SK-N-SH treated with all-trans-retinoic acid at 6 μM for 48 hours (cell line): ENCODE measurements at regions not wholly inside any gene's neighbourhood (a gene's known extent, or its start where the extent isn't known, plus 50 kb on each side); places are given as distances from the start of the nearest gene placed in this dataset.

Experiments used
- ATAC-seq: fragments of 200-7000 bp; cut with Tn5 transposase; 3 replicates; pipeline ENCODE4 v1.9.1; 2020; ENCODE audit warnings: mild to moderate bottlenecking, moderate library complexity
- ARNTL ChIP-seq: fragments of 450-650 bp; formaldehyde crosslinking; IDR thresholded peaks from 2 replicates; pipeline ENCODE4 v1.5.0; 2020; ENCODE audit warnings: low read depth, mild to moderate bottlenecking, moderate library complexity, borderline replicate concordance
- BACH2 ChIP-seq: fragments of 250-450 bp; sonication (Bioruptor Pico); IDR thresholded peaks from 2 replicates; pipeline ENCODE4 v1.9.0; 2021; ENCODE audit warnings: mild to moderate bottlenecking, borderline replicate concordance
- CSDC2 ChIP-seq: fragments of 250-450 bp; sonication (Bioruptor Pico); IDR thresholded peaks from 2 replicates; pipeline ENCODE4 v1.5.0; 2020; ENCODE audit warnings: mild to moderate bottlenecking, moderate library complexity
- ESRRG ChIP-seq: fragments of 250-450 bp; sonication (Bioruptor Pico); IDR thresholded peaks from 2 replicates; pipeline ENCODE4 v1.6.1; 2021; ENCODE audit warnings: mild to moderate bottlenecking
- GLIS3 ChIP-seq: fragments of 250-450 bp; sonication (Bioruptor Pico); IDR thresholded peaks from 2 replicates; pipeline ENCODE4 v1.5.0; 2020; ENCODE audit warnings: mild to moderate bottlenecking, moderate library complexity
- ISL1 ChIP-seq: fragments of 250-450 bp; sonication (Bioruptor Pico); IDR thresholded peaks from 2 replicates; pipeline ENCODE4 v2.1.2; 2022; ENCODE audit warnings: mild to moderate bottlenecking, moderate library complexity
- OSR1 ChIP-seq: fragments of 250-450 bp; sonication (Bioruptor Pico); IDR thresholded peaks from 2 replicates; pipeline ENCODE4 v1.8.0; 2022; ENCODE audit warnings: moderate library complexity, mild to moderate bottlenecking, inconsistent platforms
- PPARA ChIP-seq: fragments of 250-450 bp; sonication (Bioruptor Pico); IDR thresholded peaks from 2 replicates; pipeline ENCODE4 v1.5.0; 2020; ENCODE audit warnings: mild to moderate bottlenecking, borderline replicate concordance
- RARB ChIP-seq: fragments of 250-450 bp; sonication (Bioruptor Pico); IDR thresholded peaks from 2 replicates; pipeline ENCODE4 v1.8.0; 2021; ENCODE audit warnings: mild to moderate bottlenecking, moderate library complexity
- SNAI2 ChIP-seq: fragments of 250-450 bp; sonication (Bioruptor Pico); IDR thresholded peaks from 2 replicates; pipeline ENCODE4 v1.5.0; 2020; ENCODE audit warnings: mild to moderate bottlenecking, moderate library complexity
- TCF4 ChIP-seq: fragments of 250-450 bp; sonication (Bioruptor Pico); IDR thresholded peaks from 2 replicates; pipeline ENCODE4 v1.8.0; 2021; ENCODE audit warnings: mild to moderate bottlenecking, moderate library complexity, borderline replicate concordance
- TOX ChIP-seq: fragments of 250-450 bp; sonication (Bioruptor Pico); IDR thresholded peaks from 2 replicates; pipeline ENCODE4 v1.8.0; 2021; ENCODE audit warnings: mild to moderate bottlenecking, moderate library complexity, borderline replicate concordance
- ZC3H10 ChIP-seq: fragments of 250-450 bp; sonication (Bioruptor Pico); IDR thresholded peaks from 2 replicates; pipeline ENCODE4 v1.5.1; 2021; ENCODE audit warnings: mild to moderate bottlenecking, moderate library complexity
- ZFP3 ChIP-seq: fragments of 250-450 bp; sonication (Bioruptor Pico); IDR thresholded peaks from 2 replicates; pipeline ENCODE4 v1.5.0; 2020; ENCODE audit warnings: mild to moderate bottlenecking, moderate library complexity
- ZFP30 ChIP-seq: fragments of 450-650 bp; formaldehyde crosslinking; IDR thresholded peaks from 2 replicates; pipeline ENCODE4 v1.5.0; 2022; ENCODE audit warnings: mild to moderate bottlenecking, moderate library complexity
- ZNF565 ChIP-seq: fragments of 450-650 bp; formaldehyde crosslinking; conservative IDR thresholded peaks from 2 replicates; pipeline ENCODE4 v1.5.0; 2020; ENCODE audit warnings: low read depth, mild to moderate bottlenecking, moderate library complexity
- ZNF70 ChIP-seq: fragments of 450-650 bp; formaldehyde crosslinking; IDR thresholded peaks from 2 replicates; pipeline ENCODE4 v1.5.0; 2020; ENCODE audit warnings: mild to moderate bottlenecking, moderate library complexity
- ZNF8 ChIP-seq: fragments of 450-650 bp; formaldehyde crosslinking; IDR thresholded peaks from 2 replicates; pipeline ENCODE4 v1.5.0; 2020; ENCODE audit warnings: mild to moderate bottlenecking, moderate library complexity
- TF ChIP-seq, protein P1 (sequence below): fragments of 250-450 bp; sonication (Bioruptor Pico); IDR thresholded peaks from 2 replicates; pipeline ENCODE4 v1.5.1; 2020; ENCODE audit warnings: low read depth, mild to moderate bottlenecking, moderate library complexity
- TF ChIP-seq, protein P2 (sequence below): fragments of 250-450 bp; sonication (Bioruptor Pico); IDR thresholded peaks from 2 replicates; pipeline ENCODE4 v1.8.0; 2021; ENCODE audit warnings: low read depth, mild to moderate bottlenecking, moderate library complexity, borderline replicate concordance
- TF ChIP-seq, protein P3 (sequence below): fragments of 250-450 bp; sonication (Bioruptor Pico); IDR thresholded peaks from 2 replicates; pipeline ENCODE4 v1.8.0; 2020; ENCODE audit warnings: mild to moderate bottlenecking, moderate library complexity, borderline replicate concordance

DNA sequence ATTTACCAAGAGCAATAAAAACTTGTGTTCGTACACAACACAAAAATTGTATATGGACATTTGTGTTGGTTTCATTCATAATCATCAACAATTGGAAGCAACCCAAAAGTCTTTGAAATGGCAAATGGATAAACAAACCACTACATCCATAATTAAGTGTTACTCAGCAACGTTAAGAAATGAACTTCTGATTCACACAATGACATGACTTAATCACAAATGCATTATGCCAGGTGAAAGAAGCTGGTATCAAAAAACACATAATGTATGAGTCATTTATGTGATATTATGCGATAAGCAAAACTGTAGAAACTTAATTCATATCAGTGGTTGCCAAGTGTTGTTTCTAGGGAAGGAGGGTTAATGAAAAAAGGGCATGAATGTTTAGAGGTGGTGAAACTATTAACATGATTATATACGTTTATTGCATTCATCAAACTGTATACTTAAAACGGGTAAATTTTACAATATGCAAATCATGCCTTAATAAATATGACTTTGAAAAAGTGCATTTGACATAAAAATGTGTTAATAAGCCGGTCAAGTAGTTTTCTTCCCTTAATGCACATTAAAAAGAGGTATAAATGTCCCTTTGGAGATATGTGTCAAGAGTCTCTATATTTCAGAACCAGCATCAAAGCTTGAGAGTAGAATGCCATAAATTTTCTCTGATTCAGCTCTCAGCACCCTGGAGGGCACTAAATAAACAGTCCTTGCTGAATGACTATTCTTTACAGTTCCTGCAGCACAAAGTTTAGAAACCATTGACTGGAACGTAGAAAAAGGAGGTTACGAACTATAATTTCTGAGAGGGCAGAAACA is 84.8 kb upstream of the GRM3 start:
- no peak for TF ChIP-seq TOX (CRISPR knock-in tag)
- TF ChIP-seq ZFP30 (CRISPR knock-in tag), result no peak
- TF ChIP-seq PPARA (CRISPR knock-in tag), result no peak
- TF ChIP-seq, protein P1, sequence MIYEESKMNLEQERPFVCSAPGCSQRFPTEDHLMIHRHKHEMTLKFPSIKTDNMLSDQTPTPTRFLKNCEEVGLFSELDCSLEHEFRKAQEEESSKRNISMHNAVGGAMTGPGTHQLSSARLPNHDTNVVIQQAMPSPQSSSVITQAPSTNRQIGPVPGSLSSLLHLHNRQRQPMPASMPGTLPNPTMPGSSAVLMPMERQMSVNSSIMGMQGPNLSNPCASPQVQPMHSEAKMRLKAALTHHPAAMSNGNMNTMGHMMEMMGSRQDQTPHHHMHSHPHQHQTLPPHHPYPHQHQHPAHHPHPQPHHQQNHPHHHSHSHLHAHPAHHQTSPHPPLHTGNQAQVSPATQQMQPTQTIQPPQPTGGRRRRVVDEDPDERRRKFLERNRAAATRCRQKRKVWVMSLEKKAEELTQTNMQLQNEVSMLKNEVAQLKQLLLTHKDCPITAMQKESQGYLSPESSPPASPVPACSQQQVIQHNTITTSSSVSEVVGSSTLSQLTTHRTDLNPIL (CRISPR knock-in tag), result no peak
- no peak for TF ChIP-seq ZC3H10
- no peak for TF ChIP-seq ZNF70 (CRISPR knock-in tag)
- no peak for TF ChIP-seq OSR1
- ATAC-seq, result no peak

DNA sequence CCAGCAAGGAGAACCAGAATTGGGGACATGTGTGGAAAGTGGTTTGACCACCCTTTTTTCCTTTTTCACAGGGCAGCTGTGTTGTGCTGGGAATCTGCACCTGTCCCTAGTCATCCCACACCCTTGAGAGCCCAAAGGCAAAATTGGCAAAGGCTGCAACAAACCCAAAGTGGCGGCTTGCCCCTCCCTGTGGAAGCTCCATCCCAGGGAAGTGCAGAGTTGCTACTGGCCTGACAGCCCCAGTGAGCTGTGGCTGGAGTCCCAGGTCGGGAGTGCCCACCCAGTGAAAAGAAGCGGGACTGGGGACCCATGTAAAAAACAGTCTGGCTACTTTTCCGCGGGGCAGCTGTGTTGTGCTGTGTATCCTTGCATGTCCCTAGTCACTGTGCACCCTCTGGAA is 109.1 kb upstream of the GRM3 start:
- no peak for ATAC-seq
- TF ChIP-seq PPARA (CRISPR knock-in tag), result no peak
- TF ChIP-seq, all 23 proteins: peak for 0

DNA sequence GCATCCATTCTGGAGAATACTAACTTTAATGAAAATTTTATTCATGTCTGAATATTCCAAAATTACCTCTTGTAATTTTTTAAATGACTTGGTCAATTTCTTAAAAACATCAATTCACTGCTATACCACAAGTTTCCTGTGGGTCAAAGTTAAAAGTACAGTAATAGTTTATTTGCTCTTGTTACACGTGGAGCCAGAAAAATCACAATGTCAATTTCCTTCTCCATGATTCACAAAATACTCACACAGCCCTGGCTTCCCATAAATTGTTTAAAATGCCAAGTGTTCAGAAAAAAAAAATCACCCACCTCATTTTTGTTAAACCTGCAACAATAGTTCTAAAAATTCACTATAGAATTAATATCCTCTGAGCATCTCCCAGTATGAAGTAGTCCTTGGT is 139.5 kb upstream of the GRM3 start:
- ATAC-seq, result no peak
- no peak for TF ChIP-seq ZNF70 (CRISPR knock-in tag)
- no peak for TF ChIP-seq ZNF8 (CRISPR knock-in tag)
- TF ChIP-seq, protein P2, sequence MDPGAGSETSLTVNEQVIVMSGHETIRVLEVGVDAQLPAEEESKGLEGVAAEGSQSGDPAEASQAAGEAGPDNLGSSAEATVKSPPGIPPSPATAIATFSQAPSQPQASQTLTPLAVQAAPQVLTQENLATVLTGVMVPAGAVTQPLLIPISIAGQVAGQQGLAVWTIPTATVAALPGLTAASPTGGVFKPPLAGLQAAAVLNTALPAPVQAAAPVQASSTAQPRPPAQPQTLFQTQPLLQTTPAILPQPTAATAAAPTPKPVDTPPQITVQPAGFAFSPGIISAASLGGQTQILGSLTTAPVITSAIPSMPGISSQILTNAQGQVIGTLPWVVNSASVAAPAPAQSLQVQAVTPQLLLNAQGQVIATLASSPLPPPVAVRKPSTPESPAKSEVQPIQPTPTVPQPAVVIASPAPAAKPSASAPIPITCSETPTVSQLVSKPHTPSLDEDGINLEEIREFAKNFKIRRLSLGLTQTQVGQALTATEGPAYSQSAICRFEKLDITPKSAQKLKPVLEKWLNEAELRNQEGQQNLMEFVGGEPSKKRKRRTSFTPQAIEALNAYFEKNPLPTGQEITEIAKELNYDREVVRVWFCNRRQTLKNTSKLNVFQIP (CRISPR knock-in tag), result no peak
- TF ChIP-seq ZNF565 (CRISPR knock-in tag), result no peak
- no peak for TF ChIP-seq TCF4 (CRISPR knock-in tag)
- no peak for TF ChIP-seq RARB (CRISPR knock-in tag)
- TF ChIP-seq ZFP30 (CRISPR knock-in tag), result no peak
- no peak for TF ChIP-seq CSDC2 (CRISPR knock-in tag)
- no peak for TF ChIP-seq PPARA (CRISPR knock-in tag)
- TF ChIP-seq ZC3H10, result no peak
- TF ChIP-seq GLIS3 (CRISPR knock-in tag), result no peak
- no peak for TF ChIP-seq ZFP3 (CRISPR knock-in tag)
- TF ChIP-seq ESRRG (CRISPR knock-in tag), result no peak
- TF ChIP-seq, protein P3, sequence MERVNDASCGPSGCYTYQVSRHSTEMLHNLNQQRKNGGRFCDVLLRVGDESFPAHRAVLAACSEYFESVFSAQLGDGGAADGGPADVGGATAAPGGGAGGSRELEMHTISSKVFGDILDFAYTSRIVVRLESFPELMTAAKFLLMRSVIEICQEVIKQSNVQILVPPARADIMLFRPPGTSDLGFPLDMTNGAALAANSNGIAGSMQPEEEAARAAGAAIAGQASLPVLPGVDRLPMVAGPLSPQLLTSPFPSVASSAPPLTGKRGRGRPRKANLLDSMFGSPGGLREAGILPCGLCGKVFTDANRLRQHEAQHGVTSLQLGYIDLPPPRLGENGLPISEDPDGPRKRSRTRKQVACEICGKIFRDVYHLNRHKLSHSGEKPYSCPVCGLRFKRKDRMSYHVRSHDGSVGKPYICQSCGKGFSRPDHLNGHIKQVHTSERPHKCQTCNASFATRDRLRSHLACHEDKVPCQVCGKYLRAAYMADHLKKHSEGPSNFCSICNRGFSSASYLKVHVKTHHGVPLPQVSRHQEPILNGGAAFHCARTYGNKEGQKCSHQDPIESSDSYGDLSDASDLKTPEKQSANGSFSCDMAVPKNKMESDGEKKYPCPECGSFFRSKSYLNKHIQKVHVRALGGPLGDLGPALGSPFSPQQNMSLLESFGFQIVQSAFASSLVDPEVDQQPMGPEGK, result no peak

DNA sequence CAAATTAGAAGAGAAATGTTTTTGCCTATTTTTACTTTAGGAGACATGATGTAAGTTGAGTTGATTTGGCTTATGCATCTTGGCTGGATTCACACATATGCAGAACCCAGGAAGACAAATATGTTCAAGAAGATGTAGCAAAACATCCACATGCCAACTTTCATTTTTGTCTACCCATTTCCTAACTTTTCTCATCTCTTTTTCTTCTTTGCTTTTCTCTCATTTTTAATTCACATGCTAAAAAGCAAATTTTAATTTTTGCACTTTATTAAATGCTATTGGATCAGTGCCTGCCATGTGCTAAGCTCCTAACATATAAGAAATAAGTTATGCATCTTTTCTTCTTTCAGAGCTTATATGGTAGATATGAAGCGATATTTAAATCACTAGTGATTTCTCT is 143.7 kb upstream of the GRM3 start:
- TF ChIP-seq ZC3H10, result no peak
- no peak for TF ChIP-seq PPARA (CRISPR knock-in tag)
- TF ChIP-seq ZFP30 (CRISPR knock-in tag), result no peak
- TF ChIP-seq ZNF565 (CRISPR knock-in tag), result no peak
- no peak for TF ChIP-seq RARB (CRISPR knock-in tag)
- no peak for TF ChIP-seq ESRRG (CRISPR knock-in tag)
- TF ChIP-seq, protein P1 (CRISPR knock-in tag), result no peak
- no peak for TF ChIP-seq SNAI2 (CRISPR knock-in tag)
- TF ChIP-seq OSR1, result no peak
- TF ChIP-seq CSDC2 (CRISPR knock-in tag), result no peak
- ATAC-seq, result no peak

DNA sequence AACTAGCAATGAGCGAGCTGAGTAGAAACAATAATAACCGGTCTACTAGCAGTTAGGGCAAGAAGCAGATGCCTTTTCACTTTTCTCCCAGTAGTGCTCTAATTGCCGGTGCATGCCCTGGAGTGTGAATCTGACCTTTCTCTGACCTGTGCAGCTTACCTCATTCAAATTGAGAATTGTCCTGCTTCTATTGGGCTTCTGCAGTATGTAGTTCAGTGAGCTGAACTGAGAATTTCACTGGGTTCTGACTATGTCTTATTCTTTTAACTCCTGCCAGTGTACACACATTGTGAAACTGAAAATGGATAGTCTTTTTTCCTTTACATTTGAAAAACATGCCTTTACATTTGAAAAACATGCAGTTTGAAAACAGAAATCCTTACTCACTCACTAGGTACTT is 157.9 kb upstream of the GRM3 start:
- no peak for ATAC-seq
- no peak for TF ChIP-seq CSDC2 (CRISPR knock-in tag)
- TF ChIP-seq TCF4 (CRISPR knock-in tag), result no peak
- no peak for TF ChIP-seq PPARA (CRISPR knock-in tag)
- no peak for TF ChIP-seq OSR1
- TF ChIP-seq, protein P3, result no peak
- no peak for TF ChIP-seq ISL1 (CRISPR knock-in tag)
- TF ChIP-seq ARNTL (CRISPR knock-in tag), result no peak
- TF ChIP-seq RARB (CRISPR knock-in tag), result no peak
- TF ChIP-seq, protein P2 (CRISPR knock-in tag), result no peak
- TF ChIP-seq BACH2, result no peak
- no peak for TF ChIP-seq GLIS3 (CRISPR knock-in tag)
- TF ChIP-seq SNAI2 (CRISPR knock-in tag), result no peak
- TF ChIP-seq ZNF565 (CRISPR knock-in tag), result no peak
- no peak for TF ChIP-seq ZNF8 (CRISPR knock-in tag)
